H9 (cell line): ENCODE measurements at regions not wholly inside any gene's neighbourhood (a gene's known extent, or its start where the extent isn't known, plus 50 kb on each side); places are given as distances from the start of the nearest gene placed in this dataset.

ENCODE experiments used
- DNase-seq: peaks from one replicate; pipeline ENCODE4 v3.0.0-alpha.2; 2017
- H2AFZ ChIP-seq: one replicate; pipeline ENCODE4 v1.6.1; 2013; ENCODE audit warnings: mild to moderate bottlenecking, low read length, control low read depth, moderate library complexity
- H2AK5ac ChIP-seq: 2 replicates; pipeline ENCODE4 v1.6.1; 2013; ENCODE audit warnings: low read length, control low read depth, mixed read lengths; ENCODE audit not compliant: insufficient read length
- H2BK120ac ChIP-seq: one replicate; pipeline ENCODE4 v1.6.1; 2013; ENCODE audit warnings: low read depth, mild to moderate bottlenecking, low read length, control low read depth, inconsistent platforms; ENCODE audit not compliant: poor library complexity, severe bottlenecking
- H2BK12ac ChIP-seq: 2 replicates; pipeline ENCODE4 v1.6.1; 2013; ENCODE audit warnings: low read length, control low read depth, mixed read lengths, low read depth; ENCODE audit not compliant: insufficient read length
- H2BK15ac ChIP-seq: 2 replicates; pipeline ENCODE4 v1.6.1; 2013; ENCODE audit warnings: low read depth, low read length, control low read depth
- H2BK20ac ChIP-seq: one replicate; pipeline ENCODE4 v1.6.1; 2013; ENCODE audit warnings: low read depth, mild to moderate bottlenecking, low read length, control low read depth, inconsistent platforms; ENCODE audit not compliant: poor library complexity, severe bottlenecking
- H2BK5ac ChIP-seq: 2 replicates; pipeline ENCODE4 v1.6.1; 2013; ENCODE audit warnings: low read length, control low read depth, mixed read lengths; ENCODE audit not compliant: insufficient read length
- H3K14ac ChIP-seq: 2 replicates; pipeline ENCODE4 v1.6.1; 2013; ENCODE audit warnings: low read length, control low read depth; ENCODE audit not compliant: insufficient read depth
- H3K18ac ChIP-seq: 2 replicates; pipeline ENCODE4 v1.6.1; 2013; ENCODE audit warnings: low read depth, mild to moderate bottlenecking, mixed read lengths, low read length, control low read depth; ENCODE audit not compliant: insufficient read length
- H3K23ac ChIP-seq: 2 replicates; pipeline ENCODE4 v1.6.1; 2013; ENCODE audit warnings: low read length, control low read depth, mixed read lengths, low read depth; ENCODE audit not compliant: insufficient read length
- H3K23me2 ChIP-seq: 2 replicates; pipeline ENCODE4 v1.6.1; 2013; ENCODE audit warnings: low read depth, mild to moderate bottlenecking, mixed read lengths, low read length, control low read depth; ENCODE audit not compliant: insufficient read length, poor library complexity, severe bottlenecking
- H3K27ac ChIP-seq: 2 replicates; pipeline ENCODE4 v1.5.1; 2013; ENCODE audit warnings: low read length, control low read depth, mixed read lengths, low read depth; ENCODE audit not compliant: insufficient read length
- H3K27me3 ChIP-seq: 2 replicates; pipeline ENCODE4 v1.6.1; 2013; ENCODE audit warnings: low read length, control low read depth, inconsistent platforms; ENCODE audit not compliant: insufficient read depth
- H3K4ac ChIP-seq: 2 replicates; pipeline ENCODE4 v1.6.1; 2013; ENCODE audit warnings: low read depth, mild to moderate bottlenecking, control low read depth, inconsistent platforms, low read length, moderate library complexity
- H3K4me1 ChIP-seq: 2 replicates; pipeline ENCODE4 v1.6.1; 2013; ENCODE audit warnings: low read length, control low read depth, inconsistent platforms; ENCODE audit not compliant: insufficient read depth
- H3K4me2 ChIP-seq: 2 replicates; pipeline ENCODE4 v1.6.1; 2013; ENCODE audit warnings: low read length, control low read depth, mixed read lengths; ENCODE audit not compliant: insufficient read length, insufficient read depth
- H3K56ac ChIP-seq: 2 replicates; pipeline ENCODE4 v1.6.1; 2013; ENCODE audit warnings: low read depth, mild to moderate bottlenecking, mixed read lengths, low read length, control low read depth; ENCODE audit not compliant: insufficient read length
- H3K79me1 ChIP-seq: 2 replicates; pipeline ENCODE4 v1.6.1; 2013; ENCODE audit warnings: low read depth, mild to moderate bottlenecking, moderate library complexity, low read length, control low read depth, inconsistent platforms; ENCODE audit not compliant: insufficient read depth, poor library complexity, severe bottlenecking
- H3K79me2 ChIP-seq: 2 replicates; pipeline ENCODE4 v1.6.1; 2013; ENCODE audit warnings: low read length, control low read depth, inconsistent platforms; ENCODE audit not compliant: insufficient read depth
- H3K9ac ChIP-seq: 2 replicates; pipeline ENCODE4 v1.6.1; 2013; ENCODE audit warnings: low read length, control low read depth, mixed read lengths; ENCODE audit not compliant: insufficient read length; ENCODE audit errors: extremely low read depth
- H3K9me3 ChIP-seq: one replicate; pipeline ENCODE4 v1.6.1; 2013; ENCODE audit warnings: low read depth, low read length, inconsistent platforms; ENCODE audit not compliant: control insufficient read depth
- H3T11ph ChIP-seq: one replicate; pipeline ENCODE4 v1.6.1; 2013; ENCODE audit warnings: mild to moderate bottlenecking, low read length, control low read depth, inconsistent platforms
- H4K20me1 ChIP-seq: one replicate; pipeline ENCODE4 v1.6.1; 2013; ENCODE audit not compliant: control insufficient read depth, insufficient read length, insufficient read depth
- H4K5ac ChIP-seq: 2 replicates; pipeline ENCODE4 v1.6.1; 2013; ENCODE audit warnings: low read depth, mild to moderate bottlenecking, mixed read lengths, low read length, control low read depth; ENCODE audit not compliant: insufficient read length
- H4K8ac ChIP-seq: replicated peaks from 2 replicates; pipeline ENCODE4 v1.6.1; 2013; ENCODE audit warnings: low read length, control low read depth, mixed read lengths, low read depth; ENCODE audit not compliant: insufficient read length
- H4K91ac ChIP-seq: 2 replicates; pipeline ENCODE4 v1.6.1; 2013; ENCODE audit warnings: low read depth, mild to moderate bottlenecking, moderate library complexity, mixed read lengths, low read length, control low read depth; ENCODE audit not compliant: insufficient read length
- H3K27ac Mint-ChIP-seq, 3 experiments: 2 replicates in 2 of 3; 3 replicates in 1 of 3; pipeline ENCODE4 v1.8.0; 2020 to 2021; ENCODE audit warnings: mixed read lengths in 3 of 3, mild to moderate bottlenecking in 1 of 3, moderate library complexity in 1 of 3
- H3K27me3 Mint-ChIP-seq: 2 replicates; pipeline ENCODE4 v1.8.0; 2021; ENCODE audit warnings: low read depth, mild to moderate bottlenecking, moderate library complexity, mixed read lengths
- H3K36me3 Mint-ChIP-seq, 3 experiments: 2 replicates in 2 of 3; 3 replicates in 1 of 3; pipeline ENCODE4 v1.8.0; 2020 to 2021; ENCODE audit warnings: low read depth in 3 of 3, mixed read lengths in 3 of 3; ENCODE audit not compliant: insufficient read depth in 1 of 3
- H3K4me1 Mint-ChIP-seq, 2 experiments: 2 replicates each; pipeline ENCODE4 v1.8.0; 2020; ENCODE audit warnings: mixed read lengths in 2 of 2
- H3K4me3 Mint-ChIP-seq, 2 experiments: 2 replicates in 1 of 2; 3 replicates in 1 of 2; pipeline ENCODE4 v1.8.0; 2020 to 2021; ENCODE audit warnings: mild to moderate bottlenecking in 2 of 2, mixed read lengths in 2 of 2, moderate library complexity in 1 of 2
- H3K9me3 Mint-ChIP-seq, 2 experiments: 2 replicates in 1 of 2; 3 replicates in 1 of 2; pipeline ENCODE4 v1.8.0; 2020; ENCODE audit warnings: mild to moderate bottlenecking in 2 of 2, mixed read lengths in 2 of 2, moderate library complexity in 1 of 2
- WGBS: extraction: QIAGEN DNeasy Blood & Tissue Kit; methylation state at CpG from one replicate; pipeline ENCODE4 v1.1.7; 2013; ENCODE audit warnings: missing lambda C conversion rate, low lambda C conversion rate, mixed read lengths; ENCODE audit not compliant: insufficient read length; ENCODE audit errors: extremely low coverage; 5-methylcytosine and 5-hydroxymethylcytosine counted together
- TF ChIP-seq, protein P1 (sequence below): fragments of 200-600 bp; sonication (generic); conservative IDR thresholded peaks from 3 replicates; pipeline ENCODE4 v1.8.0; 2021; ENCODE audit warnings: antibody characterized with exemption, mild to moderate bottlenecking

DNA sequence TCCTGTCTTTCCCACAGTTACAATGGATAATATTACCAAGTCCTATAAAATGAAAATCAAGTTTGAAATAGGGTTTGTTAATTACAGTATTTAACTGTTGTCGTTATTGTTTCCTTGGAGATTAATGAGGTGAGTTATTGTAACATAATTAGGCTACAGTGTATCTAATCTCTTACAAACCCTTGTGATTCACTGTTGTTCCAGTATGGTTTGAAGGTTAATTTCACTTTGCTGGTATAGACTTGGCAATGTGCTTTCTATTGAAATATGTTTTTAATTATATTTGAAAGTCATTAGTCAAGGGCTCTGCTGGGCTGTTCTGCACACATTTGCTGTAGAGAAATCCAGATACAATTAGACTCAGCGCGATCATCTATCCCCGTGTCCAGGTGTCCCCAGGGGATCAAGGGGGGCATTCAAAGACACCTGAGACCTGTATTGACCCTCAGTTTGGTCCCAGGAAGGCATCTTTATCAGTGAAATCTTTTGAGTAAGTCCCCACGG, 624.6 kb upstream of the EEF2KMT start:
- no peak overlapping the region for H2AK5ac ChIP-seq
- no peaks in the 10 kb centered on the region for H3K27me3 ChIP-seq
- H3K9me3 ChIP-seq = no peaks in the 10 kb centered on the region
- no peak overlapping the region for H2BK120ac ChIP-seq
- no peaks in the 10 kb centered on the region for H4K20me1 ChIP-seq
- no peaks in the 10 kb centered on the region for H3K9me3 Mint-ChIP-seq
- TF ChIP-seq, protein P1, sequence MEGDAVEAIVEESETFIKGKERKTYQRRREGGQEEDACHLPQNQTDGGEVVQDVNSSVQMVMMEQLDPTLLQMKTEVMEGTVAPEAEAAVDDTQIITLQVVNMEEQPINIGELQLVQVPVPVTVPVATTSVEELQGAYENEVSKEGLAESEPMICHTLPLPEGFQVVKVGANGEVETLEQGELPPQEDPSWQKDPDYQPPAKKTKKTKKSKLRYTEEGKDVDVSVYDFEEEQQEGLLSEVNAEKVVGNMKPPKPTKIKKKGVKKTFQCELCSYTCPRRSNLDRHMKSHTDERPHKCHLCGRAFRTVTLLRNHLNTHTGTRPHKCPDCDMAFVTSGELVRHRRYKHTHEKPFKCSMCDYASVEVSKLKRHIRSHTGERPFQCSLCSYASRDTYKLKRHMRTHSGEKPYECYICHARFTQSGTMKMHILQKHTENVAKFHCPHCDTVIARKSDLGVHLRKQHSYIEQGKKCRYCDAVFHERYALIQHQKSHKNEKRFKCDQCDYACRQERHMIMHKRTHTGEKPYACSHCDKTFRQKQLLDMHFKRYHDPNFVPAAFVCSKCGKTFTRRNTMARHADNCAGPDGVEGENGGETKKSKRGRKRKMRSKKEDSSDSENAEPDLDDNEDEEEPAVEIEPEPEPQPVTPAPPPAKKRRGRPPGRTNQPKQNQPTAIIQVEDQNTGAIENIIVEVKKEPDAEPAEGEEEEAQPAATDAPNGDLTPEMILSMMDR = no peak
- H3K4ac ChIP-seq = no peak overlapping the region
- no peak overlapping the region for H3K56ac ChIP-seq
- no peak overlapping the region for H3K4me2 ChIP-seq
- no peaks in the 10 kb centered on the region for H3K79me1 ChIP-seq
- no peak overlapping the region for H3K27ac ChIP-seq
- no peak overlapping the region for H3K14ac ChIP-seq
- no peak overlapping the region for H4K5ac ChIP-seq
- no peak overlapping the region for H2BK20ac ChIP-seq
- no peak overlapping the region for H2BK5ac ChIP-seq
- no peak overlapping the region for H4K8ac ChIP-seq
- no peak overlapping the region for H2BK15ac ChIP-seq
- H3K4me1 Mint-ChIP-seq = 0 out of 4 replicates have a peak, but pooled peaks cover 0 to 4% of the 10 kb centered on the region in 2 experiments
- WGBS = no CpG with 5 or more reads among the region's 5 CpGs
- no peak overlapping the region for H3K9ac ChIP-seq
- no peak overlapping the region for H4K91ac ChIP-seq
- no peak overlapping the region for H3K27ac Mint-ChIP-seq
- no peak overlapping the region for H2BK12ac ChIP-seq
- H3K36me3 Mint-ChIP-seq = no peaks in the 10 kb centered on the region
- no peaks in the 10 kb centered on the region; the same call in 1 of the 2 replicates for H3K27me3 Mint-ChIP-seq
- no peaks in the 10 kb centered on the region for H3K79me2 ChIP-seq
- H3K23ac ChIP-seq = no peak overlapping the region
- DNase-seq = no peak
- no peaks in the 10 kb centered on the region for H3K4me1 ChIP-seq
- no peak overlapping the region for H3K4me3 Mint-ChIP-seq
- H3K18ac ChIP-seq = no peak overlapping the region
- no peak overlapping the region for H3T11ph ChIP-seq
- H3K23me2 ChIP-seq = no peaks in the 10 kb centered on the region
- no peak overlapping the region for H2AFZ ChIP-seq
